ENCODE measurements at regions not wholly inside any gene's neighbourhood (a gene's known extent, or its start where the extent isn't known, plus 50 kb on each side); places are given as distances from the start of the nearest gene placed in this dataset.
A peak's percentile ranks its signal among the peaks of the same experiment; 100 is the strongest.

GRCh38 chr11:86889001-86889341 is 66.2 kb downstream of the FZD4 start:
- Histone ChIP-seq H2AK5ac (ENCODE audit: low read length, severe bottlenecking) (peak overlapping the region; percentile 14), H3K4me1 (ENCODE audit: control insufficient read depth, insufficient read depth, low read depth, low read length) (peaks cover 3% of the 10 kb centered on the region), H3K9ac (ENCODE audit: low read length) (no peak overlapping the region), H4K8ac (ENCODE audit: low read length) (no peak overlapping the region), H3K27ac (ENCODE audit: low read length, poor library complexity, severe bottlenecking) (peak overlapping the region; percentile 66), H3K4ac (ENCODE audit: low read depth in 1 of 2, low read length in 2 of 2) (no peak overlapping the region), H3K4me2 (ENCODE audit: low read length, poor library complexity, severe bottlenecking) (no peak overlapping the region), H2BK5ac (ENCODE audit: low read depth, low read length, poor library complexity, severe bottlenecking) (no peak overlapping the region), H3K4me3 (ENCODE audit: insufficient read depth in 1 of 2, low read depth in 1 of 2, low read length in 2 of 2) (peak overlapping the region in 1 of 2 experiments; percentile 22), H2BK12ac (ENCODE audit: low read length in 2 of 2) (no peak overlapping the region), H3K18ac (ENCODE audit: low read depth in 1 of 2, low read length in 2 of 2) (no peak overlapping the region), H3K23ac (ENCODE audit: low read length in 2 of 2) (no peak overlapping the region), H3K79me1 (replicated peaks; ENCODE audit: low read length, poor library complexity, severe bottlenecking) (peaks cover 3% of the 10 kb centered on the region), H3K9me3 (ENCODE audit: control insufficient read depth, low read length) (no peaks in the 10 kb centered on the region), H3K36me3 (ENCODE audit: control insufficient read depth in 1 of 2, insufficient read depth in 2 of 2, low read depth in 1 of 2, low read length in 2 of 2) (no peaks in the 10 kb centered on the region), H2BK120ac (ENCODE audit: low read depth, low read length) (no peak overlapping the region), H3K14ac (ENCODE audit: low read length in 2 of 2) (no peak overlapping the region), H4K91ac (ENCODE audit: low read length) (no peak overlapping the region), H2AFZ (ENCODE audit: low read depth, low read length) (no peak overlapping the region), H3K27me3 (ENCODE audit: control insufficient read depth in 1 of 2, insufficient read depth in 1 of 2, low read length in 2 of 2) (no peaks in the 10 kb centered on the region), H2BK15ac (ENCODE audit: low read depth, poor library complexity, severe bottlenecking) (no peak overlapping the region)
- DNase-seq = no peak
- 100% methylated on average over 1 of the region's 1 CpG for WGBS

- H3K9ac ChIP-seq (ENCODE audit: low read length) = no peak overlapping the region
- 0% methylated on average over 1 of the region's 2 CpGs for WGBS
- H3K36me3 ChIP-seq (ENCODE audit: control insufficient read depth in 1 of 2, insufficient read depth in 2 of 2, low read depth in 1 of 2, low read length in 2 of 2) = no peaks in the 10 kb centered on the region
- H3K23ac ChIP-seq (ENCODE audit: low read length in 2 of 2) = no peak overlapping the region
- no peak overlapping the region for H2BK5ac ChIP-seq (ENCODE audit: low read depth, low read length, poor library complexity, severe bottlenecking)
- H3K79me1 ChIP-seq (replicated peaks; ENCODE audit: low read length, poor library complexity, severe bottlenecking) = peaks cover 5% of the 10 kb centered on the region
- no peak overlapping the region for H2BK12ac ChIP-seq (ENCODE audit: low read length in 2 of 2)
- H2AFZ ChIP-seq (ENCODE audit: low read depth, low read length) = no peak overlapping the region
- H2AK5ac ChIP-seq (ENCODE audit: low read length, severe bottlenecking) = no peak overlapping the region
- no peaks in the 10 kb centered on the region for H3K9me3 ChIP-seq (ENCODE audit: control insufficient read depth, low read length)
- no peak overlapping the region for H4K8ac ChIP-seq (ENCODE audit: low read length)
- H3K4ac ChIP-seq (ENCODE audit: low read depth in 1 of 2, low read length in 2 of 2) = no peak overlapping the region
- H2BK15ac ChIP-seq (ENCODE audit: low read depth, poor library complexity, severe bottlenecking) = no peak overlapping the region
- DNase-seq = no peak
- H3K14ac ChIP-seq (ENCODE audit: low read length in 2 of 2) = no peak overlapping the region
- peaks cover 3% of the 10 kb centered on the region for H3K4me1 ChIP-seq (ENCODE audit: control insufficient read depth, insufficient read depth, low read depth, low read length)
- H3K27me3 ChIP-seq (ENCODE audit: control insufficient read depth in 1 of 2, insufficient read depth in 1 of 2, low read length in 2 of 2) = no peaks in the 10 kb centered on the region
- no peak overlapping the region for H3K4me3 ChIP-seq (ENCODE audit: insufficient read depth in 1 of 2, low read depth in 1 of 2, low read length in 2 of 2)
- H3K4me2 ChIP-seq (ENCODE audit: low read length, poor library complexity, severe bottlenecking) = no peak overlapping the region
- no peak overlapping the region for H2BK120ac ChIP-seq (ENCODE audit: low read depth, low read length)
- H3K18ac ChIP-seq (ENCODE audit: low read depth in 1 of 2, low read length in 2 of 2) = no peak overlapping the region
- no peak overlapping the region for H3K27ac ChIP-seq (ENCODE audit: low read length, poor library complexity, severe bottlenecking)
- H4K91ac ChIP-seq (ENCODE audit: low read length) = no peak overlapping the region
Measured at GRCh38 chr11:86891036-86891435, 64.2 kb downstream of the FZD4 start.

- Histone ChIP-seq H2AK5ac (ENCODE audit: low read length, severe bottlenecking) (no peak overlapping the region), H3K4ac (ENCODE audit: low read depth in 1 of 2, low read length in 2 of 2) (no peak overlapping the region), H2BK120ac (ENCODE audit: low read depth, low read length) (no peak overlapping the region), H2AFZ (ENCODE audit: low read depth, low read length) (no peak overlapping the region), H2BK12ac (ENCODE audit: low read length in 2 of 2) (no peak overlapping the region), H3K36me3 (ENCODE audit: control insufficient read depth in 1 of 2, insufficient read depth in 2 of 2, low read depth in 1 of 2, low read length in 2 of 2) (no peaks in the 10 kb centered on the region), H3K79me1 (replicated peaks; ENCODE audit: low read length, poor library complexity, severe bottlenecking) (peaks cover 5% of the 10 kb centered on the region), H3K18ac (ENCODE audit: low read depth in 1 of 2, low read length in 2 of 2) (no peak overlapping the region), H4K8ac (ENCODE audit: low read length) (no peak overlapping the region), H2BK15ac (ENCODE audit: low read depth, poor library complexity, severe bottlenecking) (no peak overlapping the region), H3K4me3 (ENCODE audit: insufficient read depth in 1 of 2, low read depth in 1 of 2, low read length in 2 of 2) (no peak overlapping the region), H4K91ac (ENCODE audit: low read length) (no peak overlapping the region), H3K23ac (ENCODE audit: low read length in 2 of 2) (no peak overlapping the region), H3K9me3 (ENCODE audit: control insufficient read depth, low read length) (no peaks in the 10 kb centered on the region), H3K4me2 (ENCODE audit: low read length, poor library complexity, severe bottlenecking) (no peak overlapping the region), H3K14ac (ENCODE audit: low read length in 2 of 2) (no peak overlapping the region), H3K27me3 (ENCODE audit: control insufficient read depth in 1 of 2, insufficient read depth in 1 of 2, low read length in 2 of 2) (no peaks in the 10 kb centered on the region), H3K9ac (ENCODE audit: low read length) (no peak overlapping the region), H3K4me1 (ENCODE audit: control insufficient read depth, insufficient read depth, low read depth, low read length) (peaks cover 3% of the 10 kb centered on the region), H2BK5ac (ENCODE audit: low read depth, low read length, poor library complexity, severe bottlenecking) (no peak overlapping the region), H3K27ac (ENCODE audit: low read length, poor library complexity, severe bottlenecking) (no peak overlapping the region)
- DNase-seq = no peak
- WGBS = 89% methylated on average over 2 of the region's 3 CpGs
Measured at GRCh38 chr11:86893235-86893634, 62.0 kb downstream of the FZD4 start.
